HepG2 (cell line): ENCODE measurements at regions not wholly inside any gene's neighbourhood (a gene's known extent, or its start where the extent isn't known, plus 50 kb on each side); places are given as distances from the start of the nearest gene placed in this dataset.

ENCODE experiments used
- KLF16 ChIP-seq, 2 experiments: sonication (generic) in 1 of 2; formaldehyde crosslinking in 1 of 2; IDR thresholded peaks; 2 replicates each; pipeline versions ENCODE4 v1.6.1 to v1.8.0; 2016 to 2023; ENCODE audit warnings: missing genetic modification reagents in 2 of 2, missing compliant biosample characterization in 1 of 2
- TBP ChIP-seq: sonication (generic); formaldehyde crosslinking; IDR thresholded peaks from 2 replicates; pipeline ENCODE4 v1.5.0; 2020; ENCODE audit warnings: missing genetic modification reagents
- TEAD2 ChIP-seq: sonication (generic); formaldehyde crosslinking; IDR thresholded peaks from 2 replicates; pipeline ENCODE4 v1.9.0; 2021; ENCODE audit warnings: missing genetic modification reagents
- ZNF460 ChIP-seq: sonication (generic); formaldehyde crosslinking; IDR thresholded peaks from 2 replicates; pipeline ENCODE4 v1.5.1; 2020; ENCODE audit warnings: missing genetic modification reagents, mild to moderate bottlenecking, borderline replicate concordance
- TF ChIP-seq, protein P1 (sequence below): sonication (generic); formaldehyde crosslinking; IDR thresholded peaks from 2 replicates; pipeline ENCODE4 v1.5.1; 2020; ENCODE audit warnings: missing genetic modification reagents, mild to moderate bottlenecking, borderline replicate concordance
- TF ChIP-seq, protein P2 (sequence below): sonication (generic); formaldehyde crosslinking; IDR thresholded peaks from 2 replicates; pipeline ENCODE4 v1.4.0; 2020; ENCODE audit warnings: missing genetic modification reagents
- TF ChIP-seq, protein P3 (sequence below), 2 experiments: sonication (generic) in 1 of 2; formaldehyde crosslinking in 1 of 2; IDR thresholded peaks; 2 replicates each; pipeline versions ENCODE4 v1.4.0 to v1.6.1; 2018 to 2020; ENCODE audit warnings: missing genetic modification reagents in 2 of 2, borderline replicate concordance in 1 of 2, low read depth in 1 of 2, mild to moderate bottlenecking in 1 of 2, missing biosample characterization in 1 of 2

DNA sequence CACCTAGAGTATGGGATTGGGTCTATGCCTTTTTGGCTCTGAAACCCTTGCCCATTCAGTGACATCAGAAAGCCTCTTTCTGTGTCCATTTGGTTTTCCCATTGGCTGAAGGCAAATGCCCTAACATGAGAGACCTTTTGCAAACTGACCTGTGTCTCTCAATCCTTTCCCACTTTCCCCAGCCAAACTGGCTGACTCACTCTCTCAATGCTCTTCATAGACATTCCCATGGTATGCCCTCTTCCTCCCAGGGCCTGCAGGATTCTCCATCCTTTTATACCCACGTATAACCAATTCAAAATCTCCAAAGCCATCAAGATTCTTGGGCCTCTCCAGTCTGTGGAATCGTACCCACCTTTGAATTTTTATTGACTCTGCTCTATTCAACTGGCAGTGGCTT, 563.3 kb downstream of the GATA3 start:
- TF ChIP-seq, protein P1, sequence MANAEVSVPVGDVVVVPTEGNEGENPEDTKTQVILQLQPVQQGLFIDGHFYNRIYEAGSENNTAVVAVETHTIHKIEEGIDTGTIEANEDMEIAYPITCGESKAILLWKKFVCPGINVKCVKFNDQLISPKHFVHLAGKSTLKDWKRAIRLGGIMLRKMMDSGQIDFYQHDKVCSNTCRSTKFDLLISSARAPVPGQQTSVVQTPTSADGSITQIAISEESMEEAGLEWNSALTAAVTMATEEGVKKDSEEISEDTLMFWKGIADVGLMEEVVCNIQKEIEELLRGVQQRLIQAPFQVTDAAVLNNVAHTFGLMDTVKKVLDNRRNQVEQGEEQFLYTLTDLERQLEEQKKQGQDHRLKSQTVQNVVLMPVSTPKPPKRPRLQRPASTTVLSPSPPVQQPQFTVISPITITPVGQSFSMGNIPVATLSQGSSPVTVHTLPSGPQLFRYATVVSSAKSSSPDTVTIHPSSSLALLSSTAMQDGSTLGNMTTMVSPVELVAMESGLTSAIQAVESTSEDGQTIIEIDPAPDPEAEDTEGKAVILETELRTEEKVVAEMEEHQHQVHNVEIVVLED (CRISPR knock-in tag), result no peak
- TF ChIP-seq, protein P2, sequence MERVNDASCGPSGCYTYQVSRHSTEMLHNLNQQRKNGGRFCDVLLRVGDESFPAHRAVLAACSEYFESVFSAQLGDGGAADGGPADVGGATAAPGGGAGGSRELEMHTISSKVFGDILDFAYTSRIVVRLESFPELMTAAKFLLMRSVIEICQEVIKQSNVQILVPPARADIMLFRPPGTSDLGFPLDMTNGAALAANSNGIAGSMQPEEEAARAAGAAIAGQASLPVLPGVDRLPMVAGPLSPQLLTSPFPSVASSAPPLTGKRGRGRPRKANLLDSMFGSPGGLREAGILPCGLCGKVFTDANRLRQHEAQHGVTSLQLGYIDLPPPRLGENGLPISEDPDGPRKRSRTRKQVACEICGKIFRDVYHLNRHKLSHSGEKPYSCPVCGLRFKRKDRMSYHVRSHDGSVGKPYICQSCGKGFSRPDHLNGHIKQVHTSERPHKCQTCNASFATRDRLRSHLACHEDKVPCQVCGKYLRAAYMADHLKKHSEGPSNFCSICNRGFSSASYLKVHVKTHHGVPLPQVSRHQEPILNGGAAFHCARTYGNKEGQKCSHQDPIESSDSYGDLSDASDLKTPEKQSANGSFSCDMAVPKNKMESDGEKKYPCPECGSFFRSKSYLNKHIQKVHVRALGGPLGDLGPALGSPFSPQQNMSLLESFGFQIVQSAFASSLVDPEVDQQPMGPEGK (CRISPR knock-in tag), result no peak
- TF ChIP-seq, protein P3, sequence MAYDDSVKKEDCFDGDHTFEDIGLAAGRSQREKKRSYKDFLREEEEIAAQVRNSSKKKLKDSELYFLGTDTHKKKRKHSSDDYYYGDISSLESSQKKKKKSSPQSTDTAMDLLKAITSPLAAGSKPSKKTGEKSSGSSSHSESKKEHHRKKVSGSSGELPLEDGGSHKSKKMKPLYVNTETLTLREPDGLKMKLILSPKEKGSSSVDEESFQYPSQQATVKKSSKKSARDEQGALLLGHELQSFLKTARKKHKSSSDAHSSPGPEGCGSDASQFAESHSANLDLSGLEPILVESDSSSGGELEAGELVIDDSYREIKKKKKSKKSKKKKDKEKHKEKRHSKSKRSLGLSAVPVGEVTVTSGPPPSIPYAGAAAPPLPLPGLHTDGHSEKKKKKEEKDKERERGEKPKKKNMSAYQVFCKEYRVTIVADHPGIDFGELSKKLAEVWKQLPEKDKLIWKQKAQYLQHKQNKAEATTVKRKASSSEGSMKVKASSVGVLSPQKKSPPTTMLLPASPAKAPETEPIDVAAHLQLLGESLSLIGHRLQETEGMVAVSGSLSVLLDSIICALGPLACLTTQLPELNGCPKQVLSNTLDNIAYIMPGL (CRISPR knock-in tag; IDR thresholded peaks at IDR 0.05; ENCODE audit: borderline replicate concordance in 1 of 2, low read depth in 1 of 2), result no peak
- TF ChIP-seq TBP (CRISPR knock-in tag), result no peak
- no peak for TF ChIP-seq KLF16 (CRISPR knock-in tag; IDR thresholded peaks at IDR 0.05)
- TF ChIP-seq TEAD2 (CRISPR knock-in tag), result no peak
- no peak for TF ChIP-seq ZNF460
